ENCODE measurements at regions not wholly inside any gene's neighbourhood (a gene's known extent, or its start where the extent isn't known, plus 50 kb on each side); places are given as distances from the start of the nearest gene placed in this dataset.

DNA sequence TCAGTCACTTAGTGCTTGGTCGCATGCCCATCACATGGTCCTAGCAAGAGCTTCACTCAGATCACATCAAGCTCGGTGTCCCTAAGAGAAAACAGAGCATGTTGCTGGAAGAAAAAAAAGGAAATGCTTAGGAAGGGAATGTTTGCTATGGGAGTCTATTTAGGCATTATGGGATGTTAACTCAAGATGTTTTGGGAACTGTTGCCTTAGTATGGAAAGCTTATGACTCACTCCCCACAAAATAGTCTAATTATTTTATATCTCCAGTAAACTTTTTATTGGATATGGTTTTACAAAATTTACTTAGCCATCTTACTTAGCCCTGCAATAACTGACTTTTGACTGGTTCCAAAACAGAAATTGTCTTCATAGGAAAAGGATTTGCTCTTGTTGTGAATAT lies 439.5 kb upstream of the ZEB2 start:
- TF ChIP-seq, protein P1, sequence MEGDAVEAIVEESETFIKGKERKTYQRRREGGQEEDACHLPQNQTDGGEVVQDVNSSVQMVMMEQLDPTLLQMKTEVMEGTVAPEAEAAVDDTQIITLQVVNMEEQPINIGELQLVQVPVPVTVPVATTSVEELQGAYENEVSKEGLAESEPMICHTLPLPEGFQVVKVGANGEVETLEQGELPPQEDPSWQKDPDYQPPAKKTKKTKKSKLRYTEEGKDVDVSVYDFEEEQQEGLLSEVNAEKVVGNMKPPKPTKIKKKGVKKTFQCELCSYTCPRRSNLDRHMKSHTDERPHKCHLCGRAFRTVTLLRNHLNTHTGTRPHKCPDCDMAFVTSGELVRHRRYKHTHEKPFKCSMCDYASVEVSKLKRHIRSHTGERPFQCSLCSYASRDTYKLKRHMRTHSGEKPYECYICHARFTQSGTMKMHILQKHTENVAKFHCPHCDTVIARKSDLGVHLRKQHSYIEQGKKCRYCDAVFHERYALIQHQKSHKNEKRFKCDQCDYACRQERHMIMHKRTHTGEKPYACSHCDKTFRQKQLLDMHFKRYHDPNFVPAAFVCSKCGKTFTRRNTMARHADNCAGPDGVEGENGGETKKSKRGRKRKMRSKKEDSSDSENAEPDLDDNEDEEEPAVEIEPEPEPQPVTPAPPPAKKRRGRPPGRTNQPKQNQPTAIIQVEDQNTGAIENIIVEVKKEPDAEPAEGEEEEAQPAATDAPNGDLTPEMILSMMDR (conservative IDR thresholded peaks at IDR 0.05 in 1 of 2, IDR thresholded peaks at IDR 0.05 in 1 of 2; ENCODE audit: low read depth in 1 of 2, low read length in 2 of 2): no peak
- TF ChIP-seq EZH2 (IDR thresholded peaks at IDR 0.05; ENCODE audit: low read length, missing control alignments): no peak

Measured in fibroblast of lung (primary cell).